K562 (cell line): ENCODE measurements at regions not wholly inside any gene's neighbourhood (a gene's known extent, or its start where the extent isn't known, plus 50 kb on each side); places are given as distances from the start of the nearest gene placed in this dataset.

ENCODE experiments used
- ATAC-seq: fragments of 200-7000 bp; cut with Tn5 transposase; 3 replicates; pipeline ENCODE4 v1.9.1; 2020; ENCODE audit warnings: moderate library complexity
- BruUV-seq: library from RNA; stranded (reverse); fragments of 400-500 nt; replicated peaks from 2 replicates; lab custom pipeline; 2021; lab: Mats Ljungman, UMichigan
- CTCF ChIA-PET: fragments of 300-600 bp; formaldehyde crosslinking; extraction: SDS; loops from one replicate; lab custom pipeline; 2021; ENCODE audit warnings: low intra/inter-chr PET ratio; lab: Yijun Ruan, JAX
- POLR2A ChIA-PET: fragments of 300-600, 350-650 bp; sonication (Branson Sonifier 250); formaldehyde crosslinking; extraction: SDS; loops from one replicate; lab custom pipeline; 2021; ENCODE audit warnings: antibody characterized with exemption, inconsistent platforms; lab: Yijun Ruan, JAX
- DNase-seq, 4 experiments: peaks; one replicate each; pipeline versions ENCODE4 v3.0.0 to v3.0.0-alpha.2; 2011 to 2018; ENCODE audit warnings: low spot score in 3 of 4, mixed read lengths in 3 of 4; ENCODE audit errors: extremely low read depth in 1 of 4
- FAIRE-seq: peaks from 2 replicates; lab custom pipeline; 2011; peaks lifted over from hg19 to GRCh38; lab: Jason Lieb, UNC
- H2AFZ ChIP-seq: 2 replicates; pipeline ENCODE4 v1.6.0; 2011; ENCODE audit warnings: low read depth, low read length, control low read depth, inconsistent platforms
- H3K27ac ChIP-seq: fragments of 200-600 bp; 3 replicates; pipeline ENCODE4 v1.8.0; 2011; ENCODE audit warnings: low read depth, mild to moderate bottlenecking, control low read depth, inconsistent platforms, low read length, moderate library complexity, mixed read lengths; ENCODE audit errors: extremely low read depth
- H3K27me3 ChIP-seq, 2 experiments: fragments of 300-600 bp in 1 of 2; 2 replicates in 1 of 2; 3 replicates in 1 of 2; pipeline versions ENCODE4 v1.6.0 to v1.8.0; 2011; ENCODE audit warnings: inconsistent platforms in 2 of 2, low read length in 2 of 2, mild to moderate bottlenecking in 1 of 2, mixed read lengths in 1 of 2, moderate library complexity in 1 of 2; ENCODE audit not compliant: control insufficient read depth in 2 of 2, insufficient read depth in 2 of 2
- H3K36me3 ChIP-seq: fragments of 300-600 bp; 3 replicates; pipeline ENCODE4 v1.8.0; 2011; ENCODE audit warnings: mild to moderate bottlenecking, low read length, inconsistent platforms; ENCODE audit not compliant: control insufficient read depth, insufficient read depth
- H3K4me1 ChIP-seq, 2 experiments: fragments of 200-600 bp in 1 of 2; replicated peaks in 1 of 2; 2 replicates in 1 of 2; 3 replicates in 1 of 2; pipeline versions ENCODE4 v1.5.1 to v1.8.0; 2011; ENCODE audit warnings: inconsistent platforms in 2 of 2, low read length in 2 of 2, mild to moderate bottlenecking in 1 of 2, mixed read lengths in 1 of 2, moderate library complexity in 1 of 2; ENCODE audit not compliant: control insufficient read depth in 2 of 2, insufficient read depth in 2 of 2
- H3K4me2 ChIP-seq: 2 replicates; pipeline ENCODE4 v1.6.1; 2011; ENCODE audit warnings: low read length, control low read depth, inconsistent platforms, mixed read lengths; ENCODE audit not compliant: insufficient read depth
- H3K4me3 ChIP-seq: fragments of 200-600 bp; sonication (generic), shearing (Covaris generic); 2 replicates; pipeline ENCODE4 v1.5.1; 2016; ENCODE audit warnings: control low read depth, inconsistent platforms
- H3K79me2 ChIP-seq: fragments of 200-600 bp; 3 replicates; pipeline ENCODE4 v1.8.0; 2011; ENCODE audit warnings: low read length, inconsistent platforms; ENCODE audit not compliant: control insufficient read depth, insufficient read depth
- H3K9ac ChIP-seq, 2 experiments: 2 replicates each; pipeline versions ENCODE4 v1.6.0 to v1.6.1; 2011; ENCODE audit warnings: low read depth in 2 of 2, low read length in 2 of 2, control low read depth in 1 of 2, inconsistent platforms in 1 of 2, mild to moderate bottlenecking in 1 of 2, mixed read lengths in 1 of 2; ENCODE audit not compliant: insufficient read depth in 1 of 2
- H3K9me1 ChIP-seq: one replicate; pipeline ENCODE4 v1.6.0; 2011; ENCODE audit warnings: inconsistent platforms, mild to moderate bottlenecking, low read length, moderate library complexity; ENCODE audit not compliant: control insufficient read depth, insufficient read depth
- H3K9me3 ChIP-seq: replicated peaks from 2 replicates; pipeline ENCODE4 v1.5.1; 2011; ENCODE audit warnings: low read depth, low read length, inconsistent platforms; ENCODE audit not compliant: control insufficient read depth, insufficient read depth
- H4K20me1 ChIP-seq: replicated peaks from 2 replicates; pipeline ENCODE4 v1.6.1; 2011; ENCODE audit warnings: low read length, inconsistent platforms, mixed read lengths; ENCODE audit not compliant: control insufficient read depth, insufficient read depth
- MYBL2 ChIP-seq, 2 experiments: fragments of 450-650 bp in 1 of 2; sonication (generic) in 1 of 2; formaldehyde crosslinking in 1 of 2; IDR thresholded peaks; 2 replicates each; pipeline versions ENCODE4 v1.6.1 to v1.8.1; 2017 to 2022; ENCODE audit warnings: borderline replicate concordance in 1 of 2, inconsistent platforms in 1 of 2, low read depth in 1 of 2, mild to moderate bottlenecking in 1 of 2, missing genetic modification reagents in 1 of 2, moderate library complexity in 1 of 2
- NR2C1 ChIP-seq, 2 experiments: fragments of 450-650 bp; IDR thresholded peaks; 2 replicates each; pipeline ENCODE4 v1.6.1; 2017; ENCODE audit warnings: mild to moderate bottlenecking in 2 of 2, antibody characterized with exemption in 1 of 2, inconsistent platforms in 1 of 2, missing compliant biosample characterization in 1 of 2, missing genetic modification characterization in 1 of 2
- TAF1 ChIP-seq: IDR thresholded peaks from 2 replicates; pipeline ENCODE4 v1.6.1; 2011; ENCODE audit warnings: mild to moderate bottlenecking, low read length, moderate library complexity; ENCODE audit not compliant: insufficient read depth, control insufficient read depth, severe bottlenecking; ENCODE audit errors: extremely low read depth
- WGBS: fragments of 100-300 bp; shearing (Covaris generic); methylation state at CpG from one replicate; pipeline ENCODE4 v1.1.6; 2016; ENCODE audit warnings: low coverage, mixed read lengths; ENCODE audit not compliant: insufficient coverage; ENCODE audit errors: missing lambda C conversion rate; 5-methylcytosine and 5-hydroxymethylcytosine counted together
- in situ Hi-C: fragments of 300-500 bp; cut with MboI; formaldehyde crosslinking; loops from 4 replicates; pipeline ENCODE4 v1.15.0; 2018; ENCODE audit warnings: inconsistent platforms, mixed read lengths
- intact Hi-C: fragments of 100-400 bp; cut with micrococcal nuclease; formaldehyde crosslinking; loops from 2 replicates; pipeline ENCODE4 v1.14.2; 2022

- 24% methylated on average over 3 of the region's 3 CpGs for WGBS
- H3K4me3 ChIP-seq, result no peak overlapping the region
- no peaks in the 10 kb centered on the region; a peak in 1 of 5 replicates for H3K4me1 ChIP-seq
- TF ChIP-seq NR2C1 (IDR thresholded peaks at IDR 0.05), result no peak
- TF ChIP-seq NR2C1 (tag; IDR thresholded peaks at IDR 0.05), result peak; percentile 45; the same call in 1 of the 2 replicates
- TF ChIP-seq TAF1, result no peak
- peak; percentile 59; the same call in 1 of the 2 replicates for TF ChIP-seq MYBL2 (IDR thresholded peaks at IDR 0.05; ENCODE audit: low read depth)
- no peak for TF ChIP-seq MYBL2 (CRISPR knock-in tag; IDR thresholded peaks at IDR 0.05; ENCODE audit: borderline replicate concordance)
- CTCF ChIA-PET, result no interaction called here
- no peak overlapping the region for H3K4me2 ChIP-seq
- H3K79me2 ChIP-seq, result peaks cover 58% of the 10 kb centered on the region
- no peaks in the 10 kb centered on the region for H3K36me3 ChIP-seq
- POLR2A ChIA-PET, result no interaction called here
- no peak overlapping the region for H3K9ac ChIP-seq
- H3K9me3 ChIP-seq, result no peaks in the 10 kb centered on the region
- no peaks in the 10 kb centered on the region for H3K27me3 ChIP-seq
- peak overlapping the region; percentile 14; the same call in 1 of the 3 replicates for H3K27ac ChIP-seq
- H3K9me1 ChIP-seq, result no peaks in the 10 kb centered on the region
- no peak overlapping the region for H2AFZ ChIP-seq
- in situ Hi-C loops (no loop called here), intact Hi-C loops (no loop called here)
- no TSS peak for BruUV-seq
- no peaks in the 10 kb centered on the region for H4K20me1 ChIP-seq
- DNase-seq (peak in 1 of 4 experiments; percentile 30), ATAC-seq (peak; percentile 56), FAIRE-seq (no peak)
Observed at GRCh38 chr11:38330578-38330977, 1732.5 kb upstream of the RAG2 start.
